ENCODE measurements at regions not wholly inside any gene's neighbourhood (a gene's known extent, or its start where the extent isn't known, plus 50 kb on each side); places are given as distances from the start of the nearest gene placed in this dataset.

GRCh38 chr11:25771605-25772004 is 560.3 kb upstream of the ANO3 start (continued):
- TF ChIP-seq JUNB (IDR thresholded peaks at IDR 0.05; ENCODE audit: unreplicated experiment) (no peak), ZNF331 (CRISPR knock-in tag; IDR thresholded peaks at IDR 0.05; ENCODE audit: low read depth) (no peak), NANOG (IDR thresholded peaks at IDR 0.05; ENCODE audit: borderline replicate concordance) (no peak), STAT1 (IDR thresholded peaks at IDR 0.05; ENCODE audit: unreplicated experiment) (no peak)

DNA sequence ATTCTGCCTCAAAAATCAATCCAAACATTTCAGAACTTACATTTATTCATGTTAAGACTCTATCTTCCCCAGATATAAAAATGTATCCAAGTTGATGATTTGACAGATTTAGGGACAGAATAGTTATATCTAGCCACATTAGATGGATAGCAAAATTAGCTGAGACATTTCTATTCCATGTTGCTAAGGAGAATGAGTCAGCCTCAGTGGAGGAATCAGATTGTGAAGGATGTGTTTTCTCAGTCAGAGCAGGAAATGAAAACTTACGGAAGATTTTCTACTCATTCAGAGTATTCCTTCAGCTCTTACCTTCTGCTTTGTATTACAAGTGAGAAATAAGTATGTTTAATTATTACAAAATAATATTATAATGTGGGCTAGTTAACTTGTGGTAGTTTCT is 556.3 kb upstream of the ANO3 start:
- no peaks in the 10 kb centered on the region for H3F3A ChIP-seq (replicated peaks; ENCODE audit: low read depth)
- H3K4me2 ChIP-seq: no peak overlapping the region
- H3K27ac Mint-ChIP-seq: no peak overlapping the region
- H2AFZ ChIP-seq: no peak overlapping the region; the same call in 1 of the 2 replicates
- no peaks in the 10 kb centered on the region for H4K20me1 ChIP-seq (replicated peaks; ENCODE audit: insufficient read depth)
- no peaks in the 10 kb centered on the region for H3K9me3 Mint-ChIP-seq
- no peak for ATAC-seq
- no peaks in the 10 kb centered on the region for H3K9me2 ChIP-seq (ENCODE audit: insufficient read depth)
- TF ChIP-seq, protein P1, sequence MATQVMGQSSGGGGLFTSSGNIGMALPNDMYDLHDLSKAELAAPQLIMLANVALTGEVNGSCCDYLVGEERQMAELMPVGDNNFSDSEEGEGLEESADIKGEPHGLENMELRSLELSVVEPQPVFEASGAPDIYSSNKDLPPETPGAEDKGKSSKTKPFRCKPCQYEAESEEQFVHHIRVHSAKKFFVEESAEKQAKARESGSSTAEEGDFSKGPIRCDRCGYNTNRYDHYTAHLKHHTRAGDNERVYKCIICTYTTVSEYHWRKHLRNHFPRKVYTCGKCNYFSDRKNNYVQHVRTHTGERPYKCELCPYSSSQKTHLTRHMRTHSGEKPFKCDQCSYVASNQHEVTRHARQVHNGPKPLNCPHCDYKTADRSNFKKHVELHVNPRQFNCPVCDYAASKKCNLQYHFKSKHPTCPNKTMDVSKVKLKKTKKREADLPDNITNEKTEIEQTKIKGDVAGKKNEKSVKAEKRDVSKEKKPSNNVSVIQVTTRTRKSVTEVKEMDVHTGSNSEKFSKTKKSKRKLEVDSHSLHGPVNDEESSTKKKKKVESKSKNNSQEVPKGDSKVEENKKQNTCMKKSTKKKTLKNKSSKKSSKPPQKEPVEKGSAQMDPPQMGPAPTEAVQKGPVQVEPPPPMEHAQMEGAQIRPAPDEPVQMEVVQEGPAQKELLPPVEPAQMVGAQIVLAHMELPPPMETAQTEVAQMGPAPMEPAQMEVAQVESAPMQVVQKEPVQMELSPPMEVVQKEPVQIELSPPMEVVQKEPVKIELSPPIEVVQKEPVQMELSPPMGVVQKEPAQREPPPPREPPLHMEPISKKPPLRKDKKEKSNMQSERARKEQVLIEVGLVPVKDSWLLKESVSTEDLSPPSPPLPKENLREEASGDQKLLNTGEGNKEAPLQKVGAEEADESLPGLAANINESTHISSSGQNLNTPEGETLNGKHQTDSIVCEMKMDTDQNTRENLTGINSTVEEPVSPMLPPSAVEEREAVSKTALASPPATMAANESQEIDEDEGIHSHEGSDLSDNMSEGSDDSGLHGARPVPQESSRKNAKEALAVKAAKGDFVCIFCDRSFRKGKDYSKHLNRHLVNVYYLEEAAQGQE (IDR thresholded peaks at IDR 0.05; ENCODE audit: unreplicated experiment): no peak
- TF ChIP-seq JUNB (IDR thresholded peaks at IDR 0.05; ENCODE audit: unreplicated experiment) (no peak), CREB1 (CRISPR knock-in tag; IDR thresholded peaks at IDR 0.05; ENCODE audit: low read depth) (no peak), ZNF462 (CRISPR knock-in tag; IDR thresholded peaks at IDR 0.05) (no peak), EZH2 (IDR thresholded peaks at IDR 0.05; ENCODE audit: low read depth, unreplicated experiment) (no peak), POLR2AphosphoS5 (IDR thresholded peaks at IDR 0.05; ENCODE audit: low read depth) (no peak), NANOG (IDR thresholded peaks at IDR 0.05; ENCODE audit: borderline replicate concordance) (no peak), STAT1 (IDR thresholded peaks at IDR 0.05; ENCODE audit: unreplicated experiment) (no peak), ZNF331 (CRISPR knock-in tag; IDR thresholded peaks at IDR 0.05; ENCODE audit: low read depth) (no peak), EZH2phosphoT487 (IDR thresholded peaks at IDR 0.05; ENCODE audit: unreplicated experiment) (no peak), CTCF (conservative IDR thresholded peaks at IDR 0.05; ENCODE audit: low read depth in 2 of 2) (no peak), ZNF114 (CRISPR knock-in tag; IDR thresholded peaks at IDR 0.05) (no peak)
- TF ChIP-seq, protein P2, sequence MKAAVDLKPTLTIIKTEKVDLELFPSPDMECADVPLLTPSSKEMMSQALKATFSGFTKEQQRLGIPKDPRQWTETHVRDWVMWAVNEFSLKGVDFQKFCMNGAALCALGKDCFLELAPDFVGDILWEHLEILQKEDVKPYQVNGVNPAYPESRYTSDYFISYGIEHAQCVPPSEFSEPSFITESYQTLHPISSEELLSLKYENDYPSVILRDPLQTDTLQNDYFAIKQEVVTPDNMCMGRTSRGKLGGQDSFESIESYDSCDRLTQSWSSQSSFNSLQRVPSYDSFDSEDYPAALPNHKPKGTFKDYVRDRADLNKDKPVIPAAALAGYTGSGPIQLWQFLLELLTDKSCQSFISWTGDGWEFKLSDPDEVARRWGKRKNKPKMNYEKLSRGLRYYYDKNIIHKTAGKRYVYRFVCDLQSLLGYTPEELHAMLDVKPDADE (IDR thresholded peaks at IDR 0.05): no peak
- no peaks in the 10 kb centered on the region for H3K27me3 Mint-ChIP-seq (ENCODE audit: insufficient read depth, low read depth, poor library complexity)
- no peaks in the 10 kb centered on the region for H3K27me3 ChIP-seq (ENCODE audit: insufficient read depth)
- no peaks in the 10 kb centered on the region for H3K36me3 ChIP-seq (ENCODE audit: insufficient read depth)
- H3K4me3 Mint-ChIP-seq: no peak overlapping the region
- H3K4me1 Mint-ChIP-seq: peaks cover 3% of the 10 kb centered on the region; the same call in 2 of the 3 replicates
- H3K27ac ChIP-seq (ENCODE audit: low read depth): no peak overlapping the region
- no peak overlapping the region for H3K4me3 ChIP-seq
- DNase-seq (ENCODE audit: low spot score): no peak
- no peaks in the 10 kb centered on the region for H3K79me2 ChIP-seq (replicated peaks; ENCODE audit: insufficient read depth)
- peaks cover 3% of the 10 kb centered on the region; the same call in 1 of the 2 replicates for H3K4me1 ChIP-seq (ENCODE audit: insufficient read depth)
- no peaks in the 10 kb centered on the region for H3K36me3 Mint-ChIP-seq (ENCODE audit: low read depth)

Data from GM23338 (cell line).